GM23338 (cell line): ENCODE measurements at regions not wholly inside any gene's neighbourhood (a gene's known extent, or its start where the extent isn't known, plus 50 kb on each side); places are given as distances from the start of the nearest gene placed in this dataset.

Source experiments
- ETS1 ChIP-seq: IDR thresholded peaks from 2 replicates; pipeline ENCODE4 v1.6.1; 2016; ENCODE audit warnings: antibody characterized with exemption
- EZH2 ChIP-seq: fragments of 200-600 bp; sonication (generic); IDR thresholded peaks from one replicate; pipeline ENCODE4 v1.8.0; 2017; ENCODE audit warnings: antibody characterized with exemption, mild to moderate bottlenecking, low read depth; ENCODE audit not compliant: unreplicated experiment

- TF ChIP-seq ETS1 (no peak), EZH2 (no peak)
Observed at GRCh38 chr10:35903021-35903420, 260.9 kb upstream of the FZD8 start.
